ENCODE measurements at regions not wholly inside any gene's neighbourhood (a gene's known extent, or its start where the extent isn't known, plus 50 kb on each side); places are given as distances from the start of the nearest gene placed in this dataset.

GRCh38 chr2:120945091-120945490, 209.4 kb downstream of the GLI2 start:
- Mint-ChIP-seq H3K4me3 (no peak overlapping the region), H3K4me1 (peaks cover 13% of the 10 kb centered on the region), H3K27ac (no peak overlapping the region), H3K9me3 (no peaks in the 10 kb centered on the region), H3K36me3 (peaks cover 16% of the 10 kb centered on the region), H3K27me3 (ENCODE audit: low read depth) (no peaks in the 10 kb centered on the region)
- no peak for DNase-seq (ENCODE audit: low spot score in 2 of 2, unreplicated experiment in 2 of 2)
- no peak for TF ChIP-seq CTCF (IDR thresholded peaks at IDR 0.05; ENCODE audit: unreplicated experiment)

- Mint-ChIP-seq H3K9me3 (no peaks in the 10 kb centered on the region), H3K27me3 (ENCODE audit: low read depth) (no peaks in the 10 kb centered on the region), H3K36me3 (peaks cover 18% of the 10 kb centered on the region), H3K4me3 (no peak overlapping the region), H3K4me1 (peaks cover 9% of the 10 kb centered on the region), H3K27ac (no peak overlapping the region)
- TF ChIP-seq CTCF (IDR thresholded peaks at IDR 0.05; ENCODE audit: unreplicated experiment) = no peak
- DNase-seq (ENCODE audit: low spot score in 2 of 2, unreplicated experiment in 2 of 2) = no peak
These were observed 210.3 kb downstream of the GLI2 start for GRCh38 chr2:120945832-120946499.

GRCh38 chr2:120947327-120947726, 211.7 kb downstream of the GLI2 start:
- H3K4me3 Mint-ChIP-seq = no peak overlapping the region
- H3K9me3 Mint-ChIP-seq = no peaks in the 10 kb centered on the region
- peaks cover 14% of the 10 kb centered on the region for H3K36me3 Mint-ChIP-seq
- H3K4me1 Mint-ChIP-seq = peaks cover 5% of the 10 kb centered on the region
- TF ChIP-seq CTCF (IDR thresholded peaks at IDR 0.05; ENCODE audit: unreplicated experiment) = no peak
- H3K27me3 Mint-ChIP-seq (ENCODE audit: low read depth) = no peaks in the 10 kb centered on the region
- H3K27ac Mint-ChIP-seq = no peak overlapping the region
- no peak for DNase-seq (ENCODE audit: low spot score in 2 of 2, unreplicated experiment in 2 of 2)

GRCh38 chr2:120947982-120948661, 212.5 kb downstream of the GLI2 start:
- Mint-ChIP-seq H3K36me3 (peaks cover 6% of the 10 kb centered on the region), H3K4me1 (peaks cover 2% of the 10 kb centered on the region), H3K4me3 (no peak overlapping the region), H3K27me3 (ENCODE audit: low read depth) (no peaks in the 10 kb centered on the region), H3K9me3 (no peaks in the 10 kb centered on the region), H3K27ac (no peak overlapping the region)
- TF ChIP-seq CTCF (IDR thresholded peaks at IDR 0.05; ENCODE audit: unreplicated experiment) = no peak
- DNase-seq (ENCODE audit: low spot score in 2 of 2, unreplicated experiment in 2 of 2) = no peak

- peaks cover 6% of the 10 kb centered on the region for H3K36me3 Mint-ChIP-seq
- H3K27ac Mint-ChIP-seq = no peak overlapping the region
- no peaks in the 10 kb centered on the region for H3K27me3 Mint-ChIP-seq (ENCODE audit: low read depth)
- no peak overlapping the region for H3K4me3 Mint-ChIP-seq
- H3K4me1 Mint-ChIP-seq = peaks cover 2% of the 10 kb centered on the region
- no peak for TF ChIP-seq CTCF (IDR thresholded peaks at IDR 0.05; ENCODE audit: unreplicated experiment)
- no peak for DNase-seq (ENCODE audit: low spot score in 2 of 2, unreplicated experiment in 2 of 2)
- H3K9me3 Mint-ChIP-seq = no peaks in the 10 kb centered on the region
These were observed 213.0 kb downstream of the GLI2 start for GRCh38 chr2:120948662-120949011.
